Astrocyte of the spinal cord (primary cell): ENCODE measurements at regions not wholly inside any gene's neighbourhood (a gene's known extent, or its start where the extent isn't known, plus 50 kb on each side); places are given as distances from the start of the nearest gene placed in this dataset.

Experiments used
- DNase-seq: peaks from one replicate; pipeline ENCODE4 v3.0.0; 2011; ENCODE audit warnings: low read depth, low spot score
- H3K4me3 ChIP-seq: 2 replicates; pipeline ENCODE4 v1.5.1; 2011; ENCODE audit warnings: low read depth, mild to moderate bottlenecking, low read length, moderate library complexity
- in situ Hi-C: cut with HindIII; loops from 2 replicates; pipeline ENCODE4 v1.10.0; 2017; ENCODE audit warnings: low sequenced_read_pairs
- TF ChIP-seq, protein P1 (sequence below): IDR thresholded peaks from 2 replicates; pipeline ENCODE4 v1.5.1; 2012; ENCODE audit warnings: low read depth, mild to moderate bottlenecking, low read length, inconsistent platforms

DNA sequence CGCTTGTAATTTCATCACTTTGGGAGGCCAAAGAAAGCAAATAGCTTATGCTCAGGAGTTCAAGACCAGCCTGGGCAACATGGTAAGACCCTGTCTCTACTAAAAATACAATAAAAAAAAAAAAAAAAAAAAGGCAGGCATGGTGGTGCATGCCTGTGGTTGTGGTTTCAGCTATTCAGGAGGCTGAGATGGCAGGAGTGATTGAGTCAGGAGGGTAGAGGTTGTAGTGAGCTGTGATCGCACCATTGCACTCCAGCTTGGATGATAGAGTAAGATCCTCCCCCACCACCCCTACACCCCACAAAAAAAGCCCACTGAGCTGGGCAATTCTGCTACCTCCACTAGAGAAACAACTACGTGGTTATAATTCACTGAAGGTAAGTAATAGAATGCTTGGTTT is 118.8 kb upstream of the PCDH18 start:
- peak; percentile 76 for DNase-seq
- no peak overlapping the region for H3K4me3 ChIP-seq
- in situ Hi-C loops = no loop called here
- TF ChIP-seq, protein P1, sequence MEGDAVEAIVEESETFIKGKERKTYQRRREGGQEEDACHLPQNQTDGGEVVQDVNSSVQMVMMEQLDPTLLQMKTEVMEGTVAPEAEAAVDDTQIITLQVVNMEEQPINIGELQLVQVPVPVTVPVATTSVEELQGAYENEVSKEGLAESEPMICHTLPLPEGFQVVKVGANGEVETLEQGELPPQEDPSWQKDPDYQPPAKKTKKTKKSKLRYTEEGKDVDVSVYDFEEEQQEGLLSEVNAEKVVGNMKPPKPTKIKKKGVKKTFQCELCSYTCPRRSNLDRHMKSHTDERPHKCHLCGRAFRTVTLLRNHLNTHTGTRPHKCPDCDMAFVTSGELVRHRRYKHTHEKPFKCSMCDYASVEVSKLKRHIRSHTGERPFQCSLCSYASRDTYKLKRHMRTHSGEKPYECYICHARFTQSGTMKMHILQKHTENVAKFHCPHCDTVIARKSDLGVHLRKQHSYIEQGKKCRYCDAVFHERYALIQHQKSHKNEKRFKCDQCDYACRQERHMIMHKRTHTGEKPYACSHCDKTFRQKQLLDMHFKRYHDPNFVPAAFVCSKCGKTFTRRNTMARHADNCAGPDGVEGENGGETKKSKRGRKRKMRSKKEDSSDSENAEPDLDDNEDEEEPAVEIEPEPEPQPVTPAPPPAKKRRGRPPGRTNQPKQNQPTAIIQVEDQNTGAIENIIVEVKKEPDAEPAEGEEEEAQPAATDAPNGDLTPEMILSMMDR = no peak

DNA sequence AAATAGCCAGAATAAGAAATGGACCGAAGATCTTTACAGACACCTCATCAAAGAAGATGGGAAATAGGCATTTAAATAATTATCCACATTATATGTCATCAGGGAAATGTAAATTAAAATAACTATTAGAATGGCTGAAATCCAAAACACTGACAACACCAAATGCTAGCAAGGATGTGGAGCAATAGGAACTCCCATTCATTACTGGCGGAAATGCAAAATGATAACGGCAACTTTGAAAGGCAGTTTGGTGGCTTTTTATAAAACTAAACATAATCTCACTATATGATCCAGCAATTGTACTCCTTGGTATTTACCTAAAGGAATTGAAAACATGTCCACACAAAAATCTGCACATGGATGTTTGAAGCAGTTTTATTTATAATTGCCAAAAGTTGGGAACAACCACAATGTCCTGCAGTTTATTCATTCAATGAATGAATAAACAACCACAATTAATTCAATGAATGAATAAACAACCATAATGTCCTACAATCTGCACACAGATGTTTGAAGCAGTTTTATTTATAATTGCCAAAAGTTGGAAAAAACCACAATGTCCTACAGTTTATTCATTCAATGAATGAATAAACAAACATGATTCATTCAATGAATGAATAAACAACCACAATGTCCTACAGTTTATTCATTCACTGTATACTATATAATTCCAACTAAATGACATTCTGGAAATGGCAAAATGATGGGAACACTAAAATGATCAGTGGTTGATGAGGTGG is 117.6 kb upstream of the PCDH18 start:
- in situ Hi-C loops = no loop called here
- DNase-seq = no peak
- no peak overlapping the region for H3K4me3 ChIP-seq
- TF ChIP-seq, protein P1 = no peak

GRCh38 chr4:137648531-137648930 is 116.2 kb upstream of the PCDH18 start:
- DNase-seq = no peak
- no peak overlapping the region for H3K4me3 ChIP-seq
- in situ Hi-C loops = no loop called here
- TF ChIP-seq, protein P1 = no peak

GRCh38 chr4:137647375-137647774 is 115.1 kb upstream of the PCDH18 start:
- TF ChIP-seq, protein P1 = no peak
- DNase-seq = no peak
- in situ Hi-C loops = no loop called here
- H3K4me3 ChIP-seq = no peak overlapping the region

GRCh38 chr4:137644201-137644600 is 111.9 kb upstream of the PCDH18 start:
- TF ChIP-seq, protein P1 = no peak
- H3K4me3 ChIP-seq = no peak overlapping the region
- in situ Hi-C loops = no loop called here
- DNase-seq = peak; percentile 51

GRCh38 chr4:137641544-137641943 is 109.2 kb upstream of the PCDH18 start:
- in situ Hi-C loops = no loop called here
- peak; percentile 38 for DNase-seq
- H3K4me3 ChIP-seq = no peak overlapping the region
- TF ChIP-seq, protein P1 = no peak
